HEK293T (cell line): ENCODE measurements at regions not wholly inside any gene's neighbourhood (a gene's known extent, or its start where the extent isn't known, plus 50 kb on each side); places are given as distances from the start of the nearest gene placed in this dataset.

Source experiments
- ARNT ChIP-seq: fragments of 450-650 bp; IDR thresholded peaks from 2 replicates; pipeline ENCODE4 v1.6.1; 2017; ENCODE audit warnings: mild to moderate bottlenecking
- BHLHE40 ChIP-seq: fragments of 450-650 bp; IDR thresholded peaks from 2 replicates; pipeline ENCODE4 v1.6.1; 2016; ENCODE audit warnings: mild to moderate bottlenecking, moderate library complexity, borderline replicate concordance
- FOXA1 ChIP-seq: fragments of 450-650 bp; IDR thresholded peaks from 2 replicates; pipeline ENCODE4 v1.6.1; 2016; ENCODE audit warnings: mild to moderate bottlenecking
- NFRKB ChIP-seq: fragments of 450-650 bp; IDR thresholded peaks from 2 replicates; pipeline ENCODE4 v1.6.1; 2016; ENCODE audit warnings: mild to moderate bottlenecking, moderate library complexity

- TF ChIP-seq NFRKB (no peak), FOXA1 (no peak), ARNT (no peak), BHLHE40 (no peak)
Observed at GRCh38 chr2:6692819-6693218, 172.9 kb downstream of the CMPK2 start.
